Astrocyte (in vitro differentiated cells and primary cell): ENCODE measurements at regions not wholly inside any gene's neighbourhood (a gene's known extent, or its start where the extent isn't known, plus 50 kb on each side); places are given as distances from the start of the nearest gene placed in this dataset.
"Not testable (repeated sequence)": the region's sequence is repeated elsewhere in the genome, so short reads cannot be mapped to it uniquely, and the experiment has no call there.

Experiments
- CTCF ChIP-seq: IDR thresholded peaks from 2 replicates; pipeline ENCODE4 v1.5.1; 2011; ENCODE audit warnings: low read depth, mild to moderate bottlenecking, inconsistent platforms, low read length, moderate library complexity; ENCODE audit not compliant: insufficient read depth
- EZH2 ChIP-seq: IDR thresholded peaks from 2 replicates; pipeline ENCODE4 v1.6.1; 2012; ENCODE audit warnings: mild to moderate bottlenecking, low read length, inconsistent platforms; ENCODE audit not compliant: insufficient read depth

- TF ChIP-seq EZH2, CTCF: not testable (repeated sequence)
Measured at GRCh38 chr4:128641566-128641965, 167.9 kb upstream of the JADE1 start.
